B cell (primary cell): ENCODE measurements at regions not wholly inside any gene's neighbourhood (a gene's known extent, or its start where the extent isn't known, plus 50 kb on each side); places are given as distances from the start of the nearest gene placed in this dataset.

Source experiments
- ATAC-seq: fragments of 200-7000 bp; cut with Tn5 transposase; one replicate; pipeline ENCODE4 v1.10.0; 2021; ENCODE audit warnings: low read depth, mild to moderate bottlenecking, moderate number of reproducible peaks, moderate library complexity
- CTCF ChIA-PET: fragments of 350-600 bp; sonication (Branson Sonifier 250); formaldehyde crosslinking; loops from one replicate; lab custom pipeline; 2021; ENCODE audit warnings: antibody characterized with exemption, inconsistent platforms; lab: Charles Lee
- POLR2A ChIA-PET: fragments of 350-600 bp; sonication (Branson Sonifier 250); formaldehyde crosslinking; loops from one replicate; lab custom pipeline; 2021; ENCODE audit warnings: antibody characterized with exemption; lab: Charles Lee
- DNase-seq: peaks from one replicate; pipeline ENCODE4 v3.0.0; 2013
- H2AFZ ChIP-seq: 2 replicates; pipeline ENCODE4 v1.6.1; 2012; ENCODE audit warnings: mild to moderate bottlenecking, low read depth, low read length; ENCODE audit not compliant: insufficient read depth, poor library complexity, severe bottlenecking
- H3K27ac ChIP-seq, 2 donors: 1 replicate in 1 of 2; 2 replicates in 1 of 2; pipeline ENCODE4 v1.5.1; 2012 to 2013; ENCODE audit warnings: low read length in 2 of 2, mild to moderate bottlenecking in 2 of 2, moderate library complexity in 1 of 2
- H3K27me3 ChIP-seq, 4 experiments: fragments of 200-600 bp in 1 of 4; sonication (generic) in 1 of 4; replicated peaks in 1 of 4; 1 replicate in 2 of 4; 2 replicates in 2 of 4; pipeline versions ENCODE4 v1.6.1 to v1.7.0; 2013 to 2016; ENCODE audit warnings: low read length in 3 of 4, mild to moderate bottlenecking in 2 of 4, mixed read lengths in 1 of 4, moderate library complexity in 1 of 4; ENCODE audit not compliant: insufficient read depth in 4 of 4, control insufficient read depth in 3 of 4; ENCODE audit errors: control extremely low read depth in 1 of 4
- H3K36me3 ChIP-seq, 2 experiments: replicated peaks in 1 of 2; 1 replicate in 1 of 2; 2 replicates in 1 of 2; pipeline versions ENCODE4 v1.6.1 to v1.7.1; 2013; ENCODE audit warnings: low read length in 1 of 2; ENCODE audit not compliant: insufficient read depth in 2 of 2, control insufficient read depth in 1 of 2; ENCODE audit errors: control extremely low read depth in 1 of 2, extremely low read depth in 1 of 2
- H3K4me1 ChIP-seq, 2 donors: fragments of 200-600 bp in 1 of 2; sonication (generic) in 1 of 2; 1 replicate in 1 of 2; 2 replicates in 1 of 2; pipeline versions ENCODE4 v1.5.1 to v1.6.1; 2013 to 2017; ENCODE audit warnings: low read length in 2 of 2; ENCODE audit not compliant: control insufficient read depth in 2 of 2, insufficient read depth in 2 of 2
- H3K4me2 ChIP-seq: replicated peaks from 2 replicates; pipeline ENCODE3; 2012; ENCODE audit warnings: mild to moderate bottlenecking, low read depth, low read length; ENCODE audit not compliant: poor library complexity, severe bottlenecking
- H3K4me3 ChIP-seq, 5 experiments: fragments of 200-600 bp in 1 of 5; sonication (generic) in 1 of 5; 1 replicate in 3 of 5; 2 replicates in 2 of 5; pipeline versions ENCODE4 v1.5.1 to v1.7.0; 2011 to 2016; ENCODE audit warnings: low read length in 4 of 5, mild to moderate bottlenecking in 4 of 5, low read depth in 2 of 5, control low read depth in 1 of 5, moderate library complexity in 1 of 5; ENCODE audit not compliant: insufficient read depth in 1 of 5; ENCODE audit errors: control extremely low read depth in 1 of 5, extremely low read depth in 1 of 5
- H3K79me2 ChIP-seq: fragments of 200-600 bp; sonication (generic); one replicate; pipeline ENCODE4 v1.6.0; 2016; ENCODE audit warnings: low read length; ENCODE audit not compliant: control insufficient read depth, insufficient read depth
- H3K9ac ChIP-seq: fragments of 200-600 bp; sonication (generic); 2 replicates; pipeline ENCODE4 v1.6.1; 2017; ENCODE audit warnings: mild to moderate bottlenecking, low read length, moderate library complexity
- H3K9me3 ChIP-seq, 3 donors: one replicate each; pipeline versions ENCODE4 v1.6.1 to v1.7.1; 2013; ENCODE audit warnings: low read length in 2 of 3; ENCODE audit not compliant: control insufficient read depth in 2 of 3, insufficient read depth in 1 of 3; ENCODE audit errors: control extremely low read depth in 1 of 3
- H4K20me1 ChIP-seq: 2 replicates; pipeline ENCODE4 v1.6.0; 2012; ENCODE audit warnings: mild to moderate bottlenecking, low read length; ENCODE audit not compliant: insufficient read depth, control insufficient read depth, poor library complexity, severe bottlenecking
- H3K27ac Mint-ChIP-seq: one replicate; pipeline ENCODE4 v1.8.0; 2021; ENCODE audit warnings: mixed read lengths
- H3K27me3 Mint-ChIP-seq: one replicate; pipeline ENCODE4 v1.8.0; 2021; ENCODE audit warnings: mixed read lengths
- H3K4me1 Mint-ChIP-seq: one replicate; pipeline ENCODE4 v1.8.0; 2021; ENCODE audit warnings: mixed read lengths
- H3K4me3 Mint-ChIP-seq: one replicate; pipeline ENCODE4 v1.8.0; 2021; ENCODE audit warnings: mixed read lengths
- H3K9me3 Mint-ChIP-seq: one replicate; pipeline ENCODE4 v1.8.0; 2022; ENCODE audit warnings: mixed read lengths; ENCODE audit not compliant: insufficient read depth
- CTCF ChIP-seq: fragments of 200-600 bp; IDR thresholded peaks from one replicate; pipeline ENCODE4 v1.8.0; 2022; ENCODE audit warnings: antibody characterized with exemption, mild to moderate bottlenecking
- EZH2 ChIP-seq: IDR thresholded peaks from 2 replicates; pipeline ENCODE4 v1.6.1; 2012; ENCODE audit warnings: borderline replicate concordance, low read depth, mild to moderate bottlenecking, moderate library complexity, low read length; ENCODE audit not compliant: insufficient read depth, poor library complexity, severe bottlenecking
- WGBS: methylation state at CpG from one replicate; pipeline ENCODE4 v1.1.5; 2013; ENCODE audit warnings: missing lambda C conversion rate; ENCODE audit not compliant: insufficient coverage; 5-methylcytosine and 5-hydroxymethylcytosine counted together
- intact Hi-C: fragments of 100-400 bp; cut with micrococcal nuclease; formaldehyde crosslinking; loops from one replicate; pipeline ENCODE4 v1.10.0; 2022

- TF ChIP-seq EZH2 = no peak
- no peak for TF ChIP-seq CTCF
- DNase-seq = no peak
- Mint-ChIP-seq H3K27me3 (peaks cover 27% of the 10 kb centered on the region), H3K9me3 (no peaks in the 10 kb centered on the region), H3K4me3 (no peak overlapping the region), H3K27ac (no peak overlapping the region), H3K4me1 (no peaks in the 10 kb centered on the region)
- Histone ChIP-seq H4K20me1 (no peaks in the 10 kb centered on the region), H3K4me2 (no peak overlapping the region), H3K36me3 (no peaks in the 10 kb centered on the region), H3K9ac (no peak overlapping the region), H3K9me3 (no peaks in the 10 kb centered on the region), H3K4me1 (no peaks in the 10 kb centered on the region), H3K27me3 (peaks cover 0 to 2% (median 0%) of the 10 kb centered on the region in 4 experiments), H3K4me3 (no peak overlapping the region), H3K79me2 (no peaks in the 10 kb centered on the region), H3K27ac (no peak overlapping the region), H2AFZ (no peak overlapping the region)
- no CpG with 5 or more reads among the region's 2 CpGs for WGBS
- ChIA-PET POLR2A (no interaction called here), CTCF (interaction anchor here (0.5 kb wide), 1 partner anchor 1583 kb away, joined by 4 read pairs; no protein-coding TSS in a partner anchor)
- intact Hi-C loops = loop anchor here (2.0 kb wide), 1 partner anchor 13 kb away; no protein-coding TSS in a partner anchor
- ATAC-seq = no peak
Observed at GRCh38 chr7:94142281-94142680, 138.1 kb upstream of the BET1 start.

GRCh38 chr7:94145602-94146001, 141.4 kb upstream of the BET1 start:
- Histone ChIP-seq H3K4me1 (no peaks in the 10 kb centered on the region), H3K27ac (no peak overlapping the region), H2AFZ (no peak overlapping the region), H3K4me2 (no peak overlapping the region), H3K9me3 (peaks cover 0 to 2% (median 0%) of the 10 kb centered on the region in 3 donors), H3K4me3 (no peak overlapping the region), H3K79me2 (no peaks in the 10 kb centered on the region), H3K9ac (no peak overlapping the region), H4K20me1 (no peaks in the 10 kb centered on the region), H3K27me3 (peaks cover 0 to 10% (median 4%) of the 10 kb centered on the region in 4 experiments), H3K36me3 (no peaks in the 10 kb centered on the region)
- peaks cover 35% of the 10 kb centered on the region for H3K27me3 Mint-ChIP-seq
- no peaks in the 10 kb centered on the region for H3K4me1 Mint-ChIP-seq
- intact Hi-C loops = no loop called here
- TF ChIP-seq CTCF (no peak), EZH2 (no peak)
- H3K27ac Mint-ChIP-seq = no peak overlapping the region
- DNase-seq = no peak
- no CpG with 5 or more reads among the region's 2 CpGs for WGBS
- no peak for ATAC-seq
- no peaks in the 10 kb centered on the region for H3K9me3 Mint-ChIP-seq
- POLR2A ChIA-PET = no interaction called here
- no peak overlapping the region for H3K4me3 Mint-ChIP-seq
- CTCF ChIA-PET = no interaction called here
